NB4 (cell line): ENCODE measurements at regions not wholly inside any gene's neighbourhood (a gene's known extent, or its start where the extent isn't known, plus 50 kb on each side); places are given as distances from the start of the nearest gene placed in this dataset.
"Not testable (repeated sequence)": the region's sequence is repeated elsewhere in the genome, so short reads cannot be mapped to it uniquely, and the experiment has no call there.

Experiments
- DNase-seq: peaks from one replicate; pipeline ENCODE4 v3.0.0; 2010; ENCODE audit warnings: low read depth
- H3K4me3 ChIP-seq: one replicate; pipeline ENCODE4 v1.5.1; 2011; ENCODE audit warnings: mild to moderate bottlenecking, low read depth, low read length, moderate library complexity
- MYC ChIP-seq: IDR thresholded peaks from 2 replicates; pipeline ENCODE4 v1.6.1; 2011; ENCODE audit warnings: low read depth, low read length
- POLR2A ChIP-seq: IDR thresholded peaks from 2 replicates; pipeline ENCODE4 v1.6.1; 2011; ENCODE audit warnings: mild to moderate bottlenecking; ENCODE audit not compliant: insufficient read length; ENCODE audit errors: extremely low read depth
- TF ChIP-seq, protein P1 (sequence below): IDR thresholded peaks from 2 replicates; pipeline ENCODE4 v1.6.1; 2011; ENCODE audit warnings: low read depth, low read length
- TF ChIP-seq, protein P2 (sequence below): IDR thresholded peaks from one replicate; pipeline ENCODE4 v1.5.1; 2012; ENCODE audit warnings: low read depth, low read length

DNA sequence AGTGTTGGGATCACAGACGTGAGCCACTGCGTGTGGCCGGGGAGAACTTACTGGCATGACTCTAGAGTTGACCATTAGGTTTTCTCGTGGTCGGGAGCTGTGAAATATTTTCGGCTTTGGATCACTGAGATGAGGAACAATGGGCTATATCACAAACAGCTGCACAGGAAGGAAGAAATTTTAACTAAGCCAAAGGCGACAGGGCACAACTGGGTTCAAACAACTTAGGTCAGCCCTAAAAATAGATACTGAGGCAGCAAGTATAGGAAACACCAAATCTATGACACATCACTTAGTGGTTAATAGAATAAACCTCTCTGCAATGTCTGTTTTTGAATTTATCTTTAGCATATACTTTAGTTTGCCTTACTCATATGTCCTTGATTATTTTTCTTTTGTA, 162.9 kb downstream of the LRIG3 start:
- no peak overlapping the region for H3K4me3 ChIP-seq
- TF ChIP-seq, protein P1, sequence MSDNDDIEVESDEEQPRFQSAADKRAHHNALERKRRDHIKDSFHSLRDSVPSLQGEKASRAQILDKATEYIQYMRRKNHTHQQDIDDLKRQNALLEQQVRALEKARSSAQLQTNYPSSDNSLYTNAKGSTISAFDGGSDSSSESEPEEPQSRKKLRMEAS: no peak
- TF ChIP-seq POLR2A (no peak), MYC (no peak)
- TF ChIP-seq, protein P2, sequence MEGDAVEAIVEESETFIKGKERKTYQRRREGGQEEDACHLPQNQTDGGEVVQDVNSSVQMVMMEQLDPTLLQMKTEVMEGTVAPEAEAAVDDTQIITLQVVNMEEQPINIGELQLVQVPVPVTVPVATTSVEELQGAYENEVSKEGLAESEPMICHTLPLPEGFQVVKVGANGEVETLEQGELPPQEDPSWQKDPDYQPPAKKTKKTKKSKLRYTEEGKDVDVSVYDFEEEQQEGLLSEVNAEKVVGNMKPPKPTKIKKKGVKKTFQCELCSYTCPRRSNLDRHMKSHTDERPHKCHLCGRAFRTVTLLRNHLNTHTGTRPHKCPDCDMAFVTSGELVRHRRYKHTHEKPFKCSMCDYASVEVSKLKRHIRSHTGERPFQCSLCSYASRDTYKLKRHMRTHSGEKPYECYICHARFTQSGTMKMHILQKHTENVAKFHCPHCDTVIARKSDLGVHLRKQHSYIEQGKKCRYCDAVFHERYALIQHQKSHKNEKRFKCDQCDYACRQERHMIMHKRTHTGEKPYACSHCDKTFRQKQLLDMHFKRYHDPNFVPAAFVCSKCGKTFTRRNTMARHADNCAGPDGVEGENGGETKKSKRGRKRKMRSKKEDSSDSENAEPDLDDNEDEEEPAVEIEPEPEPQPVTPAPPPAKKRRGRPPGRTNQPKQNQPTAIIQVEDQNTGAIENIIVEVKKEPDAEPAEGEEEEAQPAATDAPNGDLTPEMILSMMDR: no peak
- no peak for DNase-seq

DNA sequence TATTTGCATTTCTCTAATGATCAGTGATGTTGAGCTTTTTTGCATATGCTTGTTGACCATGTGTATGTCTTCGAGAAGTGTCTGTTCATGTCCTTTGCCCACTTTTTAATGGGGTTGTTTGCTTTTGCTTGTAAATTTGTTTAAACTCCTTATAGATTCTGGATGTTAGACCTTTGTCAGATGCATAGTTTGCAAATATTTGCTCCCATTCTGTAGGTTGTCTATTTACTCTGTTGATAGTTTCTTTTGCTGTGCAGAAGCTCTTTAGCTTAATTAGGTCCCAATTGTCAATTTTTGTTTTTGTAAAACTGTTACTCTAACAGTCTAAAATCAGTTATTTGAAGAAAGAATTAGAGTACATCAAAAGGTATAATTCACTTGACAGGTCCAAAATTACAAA, 160.6 kb downstream of the LRIG3 start:
- DNase-seq, H3K4me3 ChIP-seq: not testable (repeated sequence)

DNA sequence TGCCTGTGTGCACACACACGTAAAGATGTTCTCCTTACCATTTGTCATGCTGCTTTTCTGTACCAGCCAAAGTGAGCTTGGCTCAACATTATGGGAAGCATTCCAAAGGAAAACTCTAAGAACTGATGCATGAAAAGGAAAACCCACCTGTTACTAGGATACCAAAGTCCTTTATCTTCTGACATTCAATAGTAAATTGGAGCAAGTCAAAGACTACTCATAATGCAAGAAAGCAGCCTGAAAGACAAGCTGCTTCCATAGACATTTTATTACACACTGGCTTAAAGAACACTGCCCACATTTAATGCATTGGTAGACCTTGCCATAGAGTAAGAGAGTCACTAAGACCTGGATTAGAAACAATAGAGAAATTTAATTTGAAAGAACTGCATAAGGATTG, 159.0 kb downstream of the LRIG3 start:
- TF ChIP-seq, protein P1: no peak
- no peak for TF ChIP-seq MYC
- TF ChIP-seq, protein P2: no peak
- TF ChIP-seq POLR2A: no peak
- DNase-seq: no peak
- no peak overlapping the region for H3K4me3 ChIP-seq

DNA sequence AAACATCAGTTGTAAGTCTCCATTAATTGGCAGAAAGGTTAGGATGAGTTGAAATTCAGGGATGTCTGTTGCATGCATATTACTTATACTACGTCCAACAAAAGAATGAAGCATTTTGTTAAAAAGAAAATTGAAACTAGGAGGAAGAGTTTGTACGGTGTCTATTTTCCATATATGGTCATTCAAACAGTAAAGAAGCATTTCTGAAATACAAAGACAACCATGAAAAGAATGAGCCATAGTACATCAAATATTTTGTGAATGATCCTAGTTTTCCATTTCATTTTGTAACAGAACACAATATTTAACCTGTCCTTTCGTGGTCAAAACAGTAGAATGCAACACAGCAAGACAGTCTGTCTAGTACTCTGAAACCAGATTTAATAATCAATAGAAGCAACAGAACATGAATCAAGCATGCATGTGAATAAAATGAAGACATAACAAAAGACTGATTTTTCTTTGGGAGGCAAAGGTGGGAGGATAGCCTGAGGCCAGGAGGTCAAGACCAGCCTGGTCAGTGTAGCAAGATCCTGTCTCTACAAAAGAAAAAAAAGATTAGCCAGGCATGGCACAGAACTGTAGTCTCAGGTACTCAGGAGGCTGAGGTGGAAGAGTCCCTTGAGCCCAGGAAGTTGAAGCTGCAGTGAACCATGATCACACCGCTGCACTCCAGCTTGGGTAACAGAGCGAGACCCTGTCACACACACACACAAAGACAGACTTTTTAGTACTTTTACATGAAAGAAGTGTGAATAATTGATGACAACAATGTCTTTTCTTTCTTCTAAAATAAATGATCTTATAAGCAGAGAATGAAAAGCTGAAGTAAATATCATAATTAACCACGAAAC, 156.0 kb downstream of the LRIG3 start:
- TF ChIP-seq POLR2A: no peak
- no peak for TF ChIP-seq MYC
- TF ChIP-seq, protein P1: no peak
- TF ChIP-seq, protein P2: no peak
- H3K4me3 ChIP-seq: no peak overlapping the region
- no peak for DNase-seq

DNA sequence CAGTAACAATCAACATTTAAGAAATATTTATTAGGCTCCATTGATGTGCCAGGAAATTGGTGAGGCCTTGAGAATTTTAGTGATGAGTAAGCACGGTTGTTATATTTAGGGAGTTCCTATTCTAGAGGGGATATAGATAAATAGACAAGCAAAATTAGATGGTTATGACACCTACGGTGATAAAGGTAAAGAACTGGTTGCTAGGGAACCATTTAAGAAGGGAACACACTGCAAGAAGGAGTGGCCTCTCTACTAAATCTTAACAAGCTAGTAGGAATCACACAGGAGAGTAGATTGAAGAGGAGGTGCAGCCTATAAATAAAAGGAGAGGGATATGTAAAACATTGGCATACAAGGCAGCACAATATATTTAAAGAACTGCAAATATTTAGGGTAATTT, 155.2 kb downstream of the LRIG3 start:
- TF ChIP-seq POLR2A (no peak), MYC (no peak)
- TF ChIP-seq, protein P1: no peak
- TF ChIP-seq, protein P2: no peak
- no peak overlapping the region for H3K4me3 ChIP-seq
- DNase-seq: no peak

DNA sequence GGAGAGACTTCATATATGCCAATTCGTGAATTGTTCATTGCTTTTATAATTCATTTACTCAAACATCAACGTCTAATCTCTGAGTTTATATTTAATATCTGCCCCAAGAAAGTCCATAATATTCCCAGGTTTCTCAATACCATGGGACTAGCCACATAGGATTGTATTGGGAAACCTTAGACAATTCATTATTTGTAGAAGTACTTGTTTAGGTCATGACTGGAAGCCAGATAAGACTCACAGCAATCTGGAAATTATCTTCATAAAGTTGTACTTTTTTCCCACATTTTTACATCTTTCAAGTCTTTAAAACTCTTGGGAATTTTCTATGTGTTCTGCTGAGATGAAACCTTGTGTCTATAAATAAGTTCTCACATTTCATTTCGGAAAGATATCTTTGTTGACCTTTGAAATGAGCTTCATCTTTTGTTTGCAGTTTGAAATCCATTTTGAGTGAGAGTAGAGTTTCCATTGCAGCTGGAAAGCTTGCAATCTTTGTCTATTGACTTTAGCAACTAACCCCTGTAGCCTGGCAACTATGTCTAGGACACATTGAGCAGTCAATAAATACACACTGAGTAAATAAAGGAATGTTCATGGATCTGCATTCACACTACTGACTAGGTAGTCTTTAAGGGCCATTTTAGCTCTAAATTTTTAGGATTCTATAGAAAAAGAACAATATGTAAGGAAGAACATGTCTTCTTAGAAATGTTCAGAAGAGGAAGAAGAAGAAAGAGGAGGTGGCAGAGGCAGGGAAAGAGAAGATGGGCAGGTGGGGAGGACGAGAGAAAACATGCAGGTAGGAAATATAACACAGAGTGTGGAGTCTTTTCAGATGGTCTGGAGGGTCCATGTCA, 154.4 kb downstream of the LRIG3 start:
- H3K4me3 ChIP-seq: no peak overlapping the region
- DNase-seq: no peak
- no peak for TF ChIP-seq MYC
- no peak for TF ChIP-seq POLR2A
- TF ChIP-seq, protein P1: no peak
- TF ChIP-seq, protein P2: no peak
